Adrenal gland (tissue), 5 donors: ENCODE measurements at regions not wholly inside any gene's neighbourhood (a gene's known extent, or its start where the extent isn't known, plus 50 kb on each side); places are given as distances from the start of the nearest gene placed in this dataset.

Experiments used
- CTCF ChIP-seq, 6 experiments: fragments of 450-650 bp in 4 of 6; fragments of 200-600 bp in 2 of 6; sonication (generic) in 1 of 6; IDR thresholded peaks; 1 replicate in 5 of 6; 2 replicates in 1 of 6; pipeline versions ENCODE4 v1.5.1 to v1.8.0; 2016 to 2021; ENCODE audit warnings: antibody characterized with exemption in 6 of 6, mild to moderate bottlenecking in 2 of 6, moderate library complexity in 1 of 6
- POLR2A ChIP-seq, 2 donors: fragments of 450-650 bp; IDR thresholded peaks; one replicate each; pipeline ENCODE4 v1.6.1; 2017; ENCODE audit warnings: antibody characterized with exemption in 2 of 2, mild to moderate bottlenecking in 2 of 2, moderate library complexity in 1 of 2
- donor health status: DM: no; HTN: no; CAD: no.

GRCh38 chr18:29465526-29465925 lies 1288.6 kb upstream of the CDH2 start:
- TF ChIP-seq POLR2A (IDR thresholded peaks at IDR 0.05) (no peak), CTCF (IDR thresholded peaks at IDR 0.05) (no peak)
